ENCODE measurements at regions not wholly inside any gene's neighbourhood (a gene's known extent, or its start where the extent isn't known, plus 50 kb on each side); places are given as distances from the start of the nearest gene placed in this dataset.
"Not testable (repeated sequence)": the region's sequence is repeated elsewhere in the genome, so short reads cannot be mapped to it uniquely, and the experiment has no call there.

- TF ChIP-seq CTCF (IDR thresholded peaks at IDR 0.05): no peak
- no peaks in the 10 kb centered on the region for H3K4me1 ChIP-seq
- no peak overlapping the region for H3K9ac ChIP-seq (ENCODE audit: low read depth in 2 of 2, low read length in 2 of 2)
- H3K4me3 ChIP-seq: no peak overlapping the region
- intact Hi-C loops (cut with DNase I): no loop called here
- H3K27me3 ChIP-seq: no peaks in the 10 kb centered on the region
- no peaks in the 10 kb centered on the region for H3K36me3 ChIP-seq
- H3K27ac ChIP-seq: no peak overlapping the region
- no peaks in the 10 kb centered on the region for H3K9me3 ChIP-seq
- no peak for DNase-seq
Observed at GRCh38 chr7:142562688-142563087, 186.6 kb upstream of the PRSS1 start.

GRCh38 chr7:142561396-142561795, 187.9 kb upstream of the PRSS1 start:
- intact Hi-C loops (cut with DNase I); H3K27me3 ChIP-seq; H3K9ac ChIP-seq (ENCODE audit: low read depth in 2 of 2, low read length in 2 of 2); H3K4me3 ChIP-seq; DNase-seq; H3K36me3 ChIP-seq; H3K9me3 ChIP-seq; H3K4me1 ChIP-seq; H3K27ac ChIP-seq: not testable (repeated sequence)

- H3K36me3 ChIP-seq; DNase-seq; H3K4me3 ChIP-seq; H3K9ac ChIP-seq (ENCODE audit: low read depth in 2 of 2, low read length in 2 of 2); H3K9me3 ChIP-seq; H3K4me1 ChIP-seq; intact Hi-C loops (cut with DNase I); H3K27ac ChIP-seq; H3K27me3 ChIP-seq: not testable (repeated sequence)
Observed at GRCh38 chr7:142560770-142561169, 188.5 kb upstream of the PRSS1 start.

GRCh38 chr7:142560166-142560565, 189.1 kb upstream of the PRSS1 start:
- intact Hi-C loops (cut with DNase I): no loop called here
- H3K27ac ChIP-seq: no peak overlapping the region
- no peaks in the 10 kb centered on the region for H3K36me3 ChIP-seq
- no peak for TF ChIP-seq CTCF (IDR thresholded peaks at IDR 0.05)
- H3K4me1 ChIP-seq: no peaks in the 10 kb centered on the region
- no peaks in the 10 kb centered on the region for H3K9me3 ChIP-seq
- H3K27me3 ChIP-seq: no peaks in the 10 kb centered on the region
- DNase-seq: no peak
- H3K4me3 ChIP-seq: no peak overlapping the region
- H3K9ac ChIP-seq (ENCODE audit: low read depth in 2 of 2, low read length in 2 of 2): no peak overlapping the region

GRCh38 chr7:142557971-142558582, 191.2 kb upstream of the PRSS1 start:
- H3K9ac ChIP-seq (ENCODE audit: low read depth in 2 of 2, low read length in 2 of 2): no peak overlapping the region
- no peaks in the 10 kb centered on the region for H3K27me3 ChIP-seq
- no peaks in the 10 kb centered on the region for H3K4me1 ChIP-seq
- DNase-seq: peak; percentile 49
- peak; percentile 62 for TF ChIP-seq CTCF (IDR thresholded peaks at IDR 0.05)
- H3K4me3 ChIP-seq: no peak overlapping the region
- no peaks in the 10 kb centered on the region for H3K9me3 ChIP-seq
- intact Hi-C loops (cut with DNase I): no loop called here
- no peaks in the 10 kb centered on the region for H3K36me3 ChIP-seq
- H3K27ac ChIP-seq: no peak overlapping the region

GRCh38 chr7:142556740-142557139, 192.5 kb upstream of the PRSS1 start:
- no peaks in the 10 kb centered on the region for H3K36me3 ChIP-seq
- no peaks in the 10 kb centered on the region for H3K4me1 ChIP-seq
- no peak for DNase-seq
- intact Hi-C loops (cut with DNase I): no loop called here
- no peaks in the 10 kb centered on the region for H3K9me3 ChIP-seq
- H3K27ac ChIP-seq: no peak overlapping the region
- H3K27me3 ChIP-seq: no peaks in the 10 kb centered on the region
- no peak overlapping the region for H3K9ac ChIP-seq (ENCODE audit: low read depth in 2 of 2, low read length in 2 of 2)
- H3K4me3 ChIP-seq: no peak overlapping the region
- no peak for TF ChIP-seq CTCF (IDR thresholded peaks at IDR 0.05)
